Activated CD8-positive, alpha-beta memory T cell treated with anti-CD3 and anti-CD28 coated beads, Interleukin-2, amount 50 U/mL, for 48 hours (primary cell): ENCODE measurements at regions not wholly inside any gene's neighbourhood (a gene's known extent, or its start where the extent isn't known, plus 50 kb on each side); places are given as distances from the start of the nearest gene placed in this dataset.

ENCODE experiments used
- DNase-seq: peaks from one replicate; pipeline ENCODE4 v3.0.0-alpha.2; 2020

DNA sequence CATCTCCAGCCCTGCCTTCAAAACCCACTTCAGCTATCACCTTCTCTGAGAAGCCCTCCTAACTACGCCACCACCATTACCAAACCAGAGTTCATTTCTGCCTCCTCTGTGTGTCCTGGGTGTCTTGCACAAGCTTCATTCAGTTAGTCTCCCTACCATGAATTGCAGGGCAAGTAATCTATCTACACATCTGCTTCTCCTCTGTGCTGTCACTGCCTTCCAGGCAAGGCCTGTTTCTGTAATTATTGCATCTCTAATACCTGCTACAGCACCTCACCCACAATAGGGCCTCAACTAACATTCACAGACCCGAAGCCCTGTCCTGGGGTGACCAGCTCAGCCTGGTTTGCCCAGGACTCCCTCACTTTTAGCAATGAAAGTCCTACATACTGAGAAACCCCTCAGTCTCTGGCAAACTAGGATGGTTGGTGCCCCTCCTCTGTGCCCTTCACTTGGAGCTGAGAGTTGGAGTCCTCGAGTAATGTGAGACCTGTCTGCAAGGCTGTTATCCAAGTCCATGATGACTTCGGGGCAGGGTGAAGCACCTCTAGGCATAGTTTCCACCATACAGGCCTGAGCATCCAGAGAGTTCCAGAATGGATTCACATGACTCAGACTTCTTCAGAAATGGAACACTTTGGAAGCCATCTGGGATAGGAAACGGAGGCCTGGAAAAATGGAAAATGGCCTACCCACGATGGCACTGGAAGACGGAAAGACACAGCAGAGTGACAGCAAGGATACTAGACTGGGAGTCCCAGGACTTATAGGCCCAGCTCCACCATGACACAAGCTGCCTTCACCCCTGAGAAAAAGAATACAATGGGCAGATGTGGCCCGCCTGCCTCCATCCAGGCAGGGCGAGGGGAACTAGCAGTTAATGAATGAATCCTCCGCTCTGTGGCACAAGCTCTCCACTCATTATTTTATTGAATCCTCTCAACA is 269.3 kb downstream of the BUD13 start:
- DNase-seq, result no peak

DNA sequence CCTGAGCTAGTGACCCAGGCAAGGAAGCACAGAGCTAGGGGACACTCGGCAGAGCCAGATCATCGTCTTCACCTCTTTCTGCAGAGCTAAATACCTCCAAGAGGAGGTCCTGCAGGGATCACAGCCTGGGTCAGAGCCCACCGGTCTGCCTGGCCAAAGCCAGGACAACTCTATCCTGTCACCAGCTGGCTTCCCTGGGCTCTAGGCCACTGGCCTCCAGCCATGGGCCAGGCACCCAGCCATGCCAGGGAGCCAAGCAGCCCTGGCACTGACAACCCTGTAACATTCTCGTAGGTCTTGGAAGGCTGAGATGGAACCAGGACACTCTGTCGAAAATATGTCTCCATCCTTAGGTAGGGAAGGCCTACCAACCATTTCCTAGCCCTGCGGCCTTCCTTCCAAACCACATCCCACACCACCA is 270.1 kb downstream of the BUD13 start:
- DNase-seq, result no peak

DNA sequence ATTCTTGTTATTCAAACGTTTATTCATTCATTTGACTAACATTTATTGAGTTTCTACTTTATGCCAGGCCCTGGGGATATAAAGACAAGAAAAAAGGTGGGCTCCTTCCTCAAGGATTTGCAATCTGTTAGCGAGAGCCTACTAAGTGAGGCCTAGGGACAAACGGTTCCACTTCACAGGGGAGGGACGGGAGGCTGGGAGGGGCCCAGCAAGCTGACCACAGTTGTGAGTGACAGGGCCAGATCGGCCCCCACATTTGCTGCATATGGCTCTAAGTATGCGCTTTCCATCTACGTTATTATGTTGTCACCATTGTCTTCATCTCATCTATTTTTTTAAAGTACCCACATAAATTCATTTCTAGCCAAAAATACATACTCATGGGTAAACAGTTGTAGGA is 271.1 kb downstream of the BUD13 start:
- DNase-seq, result no peak

DNA sequence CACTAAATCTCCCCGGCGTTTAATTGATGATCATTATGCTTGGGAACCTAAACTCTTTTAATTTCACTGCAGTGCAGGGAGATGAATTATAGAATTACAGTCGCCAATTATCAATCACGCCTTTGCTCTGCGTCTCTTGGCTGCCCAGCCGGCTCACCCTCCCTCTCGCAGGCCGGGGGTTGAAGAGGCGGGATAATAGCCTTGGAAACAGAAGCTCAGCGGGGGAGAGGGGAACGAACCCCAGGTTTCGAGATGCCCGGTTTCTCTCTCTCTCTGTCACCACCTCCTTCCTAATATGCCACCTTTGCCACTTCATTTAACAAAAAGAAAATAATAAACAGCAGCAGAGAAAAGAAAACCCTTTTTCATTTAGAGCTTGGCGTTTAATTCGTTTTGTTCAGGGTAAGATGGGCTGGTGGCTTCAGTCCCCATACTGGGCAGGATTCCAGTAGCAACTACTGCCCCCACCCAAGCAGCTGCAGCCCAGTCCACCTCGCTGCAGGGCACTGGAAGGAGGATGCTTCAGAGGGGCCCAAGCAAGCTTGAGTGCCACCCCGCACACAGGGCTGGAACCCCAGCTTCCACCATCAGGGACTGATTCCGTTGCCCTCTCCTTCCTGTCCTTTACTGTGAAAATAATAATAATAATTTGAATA is 271.7 kb downstream of the BUD13 start:
- DNase-seq, result no peak

DNA sequence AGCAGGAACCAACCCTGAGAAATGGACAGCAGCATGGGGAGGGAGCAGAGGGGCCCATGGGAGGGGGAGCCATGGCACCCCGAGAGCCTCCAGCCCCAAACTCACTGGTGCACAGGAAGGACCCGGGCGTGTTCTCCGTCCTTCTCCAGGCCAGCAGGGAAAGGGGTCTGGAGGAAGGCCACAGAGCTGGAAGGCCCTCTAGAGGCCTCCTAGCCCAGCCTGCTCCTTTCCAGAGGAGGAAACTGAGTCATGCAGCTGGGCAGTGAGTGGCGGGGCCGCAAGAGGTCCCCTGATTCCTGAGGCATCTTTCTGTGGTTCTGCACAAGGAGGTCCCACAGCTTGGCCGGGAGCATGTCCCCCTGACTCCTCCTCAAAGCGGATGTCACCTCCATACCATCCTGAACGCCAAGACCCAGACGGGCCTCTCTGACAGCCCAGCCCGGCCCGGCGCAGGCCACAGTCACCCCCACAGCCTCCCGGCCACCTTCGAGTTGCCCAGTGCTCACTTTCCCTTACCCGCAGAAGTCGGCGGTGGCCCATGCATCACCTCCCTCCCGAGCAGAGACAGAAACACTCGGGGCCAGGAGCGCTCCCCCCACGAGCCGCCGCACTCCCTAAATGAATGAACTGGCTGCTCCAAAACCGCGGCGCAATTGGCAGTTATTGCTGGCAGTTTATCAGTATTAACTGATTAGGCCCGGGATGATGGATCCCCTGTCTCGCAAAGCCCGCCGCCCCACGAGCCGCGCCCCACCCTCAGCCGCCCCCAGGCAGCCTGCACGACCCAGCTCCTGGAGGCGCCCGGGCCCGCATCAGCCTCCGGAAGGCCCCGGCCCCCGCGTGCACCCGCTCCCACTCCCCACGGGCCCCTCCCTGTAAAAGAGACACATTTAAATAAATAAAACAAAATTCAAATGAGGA is 272.5 kb downstream of the BUD13 start:
- DNase-seq, result no peak

DNA sequence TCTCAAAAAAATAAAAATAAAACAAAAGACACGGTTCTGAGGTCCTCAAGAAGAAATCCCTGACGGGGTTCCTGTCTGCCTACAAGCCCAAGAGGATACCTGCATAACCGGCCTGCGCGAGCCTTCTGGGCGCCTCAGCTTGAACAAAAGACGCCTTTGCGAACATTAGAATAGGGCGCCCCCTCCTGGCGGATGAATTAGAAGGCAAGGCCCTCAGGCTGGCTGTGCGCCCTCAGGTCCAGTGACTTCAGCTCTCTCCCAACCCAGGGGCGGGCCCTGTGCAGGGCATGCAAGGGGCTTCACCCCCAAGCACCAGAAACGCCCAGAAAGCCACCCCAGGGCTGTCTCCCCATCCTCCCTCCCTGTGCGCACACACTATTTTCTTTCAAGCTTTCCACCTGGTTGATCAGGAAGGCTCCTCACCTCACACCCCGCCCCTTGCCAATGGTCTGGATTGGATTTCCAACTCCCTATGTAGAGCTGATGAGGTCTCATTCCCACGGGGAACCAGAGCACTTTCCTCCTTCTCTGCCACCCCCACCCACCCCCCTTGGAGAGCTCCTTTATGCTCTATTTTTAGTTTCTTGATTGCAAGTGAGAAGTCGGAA is 273.3 kb downstream of the BUD13 start:
- DNase-seq, result peak; percentile 91

DNA sequence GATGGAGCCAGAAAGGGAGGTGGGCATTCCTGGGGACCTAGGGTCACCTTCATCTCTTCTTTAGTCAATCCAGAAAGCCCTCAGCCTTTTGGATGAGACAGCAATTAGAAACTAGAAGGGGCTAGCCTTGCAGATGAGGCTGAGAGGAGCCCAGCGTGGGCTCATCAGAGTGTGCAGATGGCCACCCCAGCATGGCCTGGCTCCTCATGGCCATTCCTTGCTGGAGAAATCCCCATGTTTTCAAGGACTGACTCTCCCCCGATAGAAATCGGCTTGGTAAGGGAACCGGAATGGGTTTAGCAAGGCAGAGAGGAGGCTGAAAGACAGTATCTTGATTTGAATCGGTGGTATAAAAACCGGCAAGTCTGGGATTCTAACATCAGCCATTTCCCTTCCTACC is 274.6 kb downstream of the BUD13 start:
- DNase-seq, result no peak

DNA sequence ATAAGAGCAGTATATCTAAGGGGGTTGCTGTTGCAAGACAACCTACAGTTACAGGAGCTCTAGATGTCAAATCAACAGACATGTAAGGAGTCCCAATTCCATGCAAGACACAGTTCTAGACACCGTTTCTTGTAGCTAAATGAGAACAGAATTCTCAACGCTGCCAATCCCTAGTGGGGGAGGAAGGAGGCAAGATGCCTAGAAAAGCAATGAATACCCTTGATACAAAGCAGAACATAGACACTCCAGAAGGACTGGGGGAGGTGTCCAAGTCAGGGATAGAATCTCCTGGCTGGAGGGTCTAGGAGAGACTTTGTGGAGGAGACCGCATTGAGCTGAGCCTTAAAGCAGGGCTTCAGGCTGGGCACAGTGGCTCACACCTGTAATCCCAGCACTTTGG is 280.2 kb downstream of the BUD13 start:
- DNase-seq, result no peak

DNA sequence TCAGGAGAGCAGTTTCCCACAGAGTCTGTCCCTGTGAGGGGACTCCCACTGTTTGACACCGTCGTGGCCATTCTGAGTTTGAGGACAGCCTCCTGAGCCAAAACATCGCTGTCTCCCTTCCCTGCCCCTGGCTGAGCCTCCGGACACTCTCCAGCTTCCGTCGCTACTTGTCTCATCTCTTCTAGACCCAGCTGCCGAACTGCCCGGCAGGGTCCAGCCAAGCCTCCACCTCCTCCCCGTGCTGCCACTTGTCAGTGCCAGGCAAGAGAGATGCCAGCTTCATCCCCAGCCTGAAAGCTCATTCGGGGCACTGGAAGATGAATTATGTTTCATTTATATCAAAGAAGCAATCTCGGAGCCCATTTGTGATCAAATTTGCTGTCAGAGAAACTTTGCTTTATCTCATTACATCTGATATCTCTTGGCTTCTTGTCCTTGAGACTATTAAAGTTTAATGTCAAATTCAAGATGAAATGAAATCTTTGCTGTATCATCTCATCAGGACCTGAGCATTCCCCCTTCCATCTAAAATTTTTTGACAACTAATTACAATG is 283.9 kb downstream of the BUD13 start:
- no peak for DNase-seq

DNA sequence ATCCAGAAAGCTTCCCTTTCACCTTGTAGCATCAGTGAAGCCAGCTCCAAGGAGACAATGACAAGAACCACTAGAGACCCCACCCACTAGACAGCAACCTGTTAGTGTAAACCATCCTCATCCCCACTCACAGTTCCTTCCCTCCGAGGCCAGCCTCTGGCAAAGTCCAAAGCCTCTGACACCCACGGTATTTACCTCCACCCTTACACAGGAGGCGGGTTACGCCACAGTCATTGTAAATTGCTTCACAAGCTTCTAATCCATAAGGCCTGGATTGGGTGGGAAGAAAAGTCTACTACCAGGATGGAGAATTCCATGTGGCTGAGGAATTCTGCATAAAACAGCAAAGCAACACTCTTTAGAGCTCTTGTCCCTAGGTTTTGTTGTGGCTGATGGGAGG is 287.4 kb downstream of the BUD13 start:
- no peak for DNase-seq

DNA sequence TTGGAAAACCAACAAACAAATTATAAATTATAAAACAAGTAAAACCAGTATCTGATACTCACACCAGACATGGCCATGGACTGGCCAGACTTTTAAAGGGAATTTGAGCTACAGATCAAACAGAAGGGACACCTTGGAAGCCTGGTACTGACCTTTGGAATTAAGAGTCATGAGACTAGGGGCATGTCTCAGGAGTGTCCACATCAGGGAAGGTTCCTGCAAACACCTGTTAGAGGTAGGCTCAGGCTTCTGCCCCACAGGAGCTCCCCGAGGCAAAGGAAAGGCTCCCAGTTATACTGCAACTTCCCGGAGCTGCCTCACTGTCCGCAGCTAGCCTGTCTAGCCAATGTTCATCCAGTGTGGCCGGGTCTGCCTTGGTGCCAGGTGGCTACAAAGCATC is 290.1 kb downstream of the BUD13 start:
- DNase-seq, result no peak

DNA sequence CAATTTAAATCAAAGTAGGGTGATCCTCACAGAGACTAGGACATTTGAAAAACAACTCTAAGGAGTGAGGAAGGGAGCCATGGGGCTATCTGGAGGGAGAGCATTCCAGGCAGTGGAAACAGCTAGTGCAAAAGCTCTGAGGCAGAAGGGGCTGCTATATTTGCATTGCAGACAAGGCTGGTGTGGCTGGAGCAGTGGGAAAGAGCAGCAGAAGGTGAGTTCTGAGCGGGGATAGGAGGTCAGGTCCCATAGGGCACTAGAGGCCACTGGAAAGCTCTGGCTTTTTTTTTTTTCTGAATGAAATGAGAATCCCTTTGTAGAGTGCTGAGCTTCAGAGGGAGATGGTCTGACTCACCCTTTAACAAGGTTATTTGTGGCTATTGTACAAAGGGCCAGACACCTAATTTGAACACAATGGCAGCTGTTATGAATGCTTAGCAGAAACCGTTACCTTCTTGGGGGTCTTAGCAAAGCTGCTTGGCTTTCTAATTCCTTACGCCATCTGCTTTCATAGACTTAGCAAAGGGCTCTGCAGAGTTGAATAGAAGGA is 291.6 kb downstream of the BUD13 start:
- DNase-seq, result no peak

DNA sequence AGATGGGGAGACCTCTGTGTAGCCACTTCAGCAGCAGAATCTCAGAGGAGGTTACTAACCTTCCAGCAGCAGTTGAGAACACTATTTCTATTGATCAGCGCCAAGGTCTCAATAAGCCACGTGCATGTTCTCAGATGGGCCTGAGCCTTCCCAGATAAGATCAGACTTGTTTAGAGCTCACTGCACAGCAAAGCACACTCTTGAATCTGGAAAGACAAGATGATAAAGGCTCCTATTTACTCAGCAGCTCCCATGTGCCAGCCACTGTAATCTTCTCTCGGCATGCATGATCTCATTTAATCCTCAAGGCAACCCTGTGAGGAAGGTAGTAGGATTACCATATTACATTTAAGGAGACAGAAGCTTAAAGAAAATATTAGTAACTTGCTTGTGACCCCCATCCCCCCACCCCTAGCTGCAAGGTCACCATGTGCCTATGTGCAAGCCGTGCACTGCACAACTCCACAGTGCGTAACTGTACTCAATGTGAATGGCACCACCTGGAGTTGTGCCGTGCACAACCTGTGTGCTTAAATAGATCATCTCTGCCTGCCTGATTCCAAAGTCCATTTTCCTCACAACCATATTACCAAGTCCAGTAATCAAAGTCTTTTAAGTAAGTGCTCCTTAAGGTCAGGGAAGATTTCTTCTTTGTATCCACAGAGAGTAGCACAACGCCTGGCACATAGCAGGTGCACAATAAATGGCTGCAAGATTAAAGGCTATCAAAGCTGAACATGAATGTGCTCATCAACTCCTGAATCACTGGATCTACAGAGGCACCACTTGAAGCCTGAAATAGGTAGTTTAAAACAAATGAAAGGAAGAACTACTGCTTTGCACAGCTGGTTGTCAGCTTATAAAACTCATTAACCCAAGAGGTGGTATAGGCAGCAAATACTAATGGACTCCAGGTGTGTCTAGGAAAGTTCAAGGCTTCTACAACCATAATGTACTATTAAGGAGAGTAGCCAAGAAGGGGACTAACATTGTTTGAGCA is 293.8 kb downstream of the BUD13 start:
- no peak for DNase-seq

DNA sequence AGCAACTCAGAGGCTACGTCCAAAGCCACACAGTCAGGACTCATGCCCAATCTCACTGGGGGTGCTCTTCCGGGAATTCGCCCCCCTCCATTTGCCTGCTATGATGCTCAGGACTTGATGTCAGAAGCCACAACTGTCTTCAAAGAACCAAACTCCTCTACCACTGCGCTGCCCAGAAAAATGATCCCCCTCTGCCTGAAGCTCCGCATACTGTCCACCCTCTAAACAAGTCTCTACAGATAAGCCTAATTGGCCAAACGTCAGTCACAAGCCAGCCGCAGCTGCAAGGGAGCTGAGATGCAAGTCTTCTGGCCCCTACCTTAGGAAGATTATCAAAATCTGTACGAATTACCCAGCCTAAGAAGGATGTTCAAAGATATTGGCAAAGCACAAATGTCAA is 294.6 kb downstream of the BUD13 start:
- no peak for DNase-seq

DNA sequence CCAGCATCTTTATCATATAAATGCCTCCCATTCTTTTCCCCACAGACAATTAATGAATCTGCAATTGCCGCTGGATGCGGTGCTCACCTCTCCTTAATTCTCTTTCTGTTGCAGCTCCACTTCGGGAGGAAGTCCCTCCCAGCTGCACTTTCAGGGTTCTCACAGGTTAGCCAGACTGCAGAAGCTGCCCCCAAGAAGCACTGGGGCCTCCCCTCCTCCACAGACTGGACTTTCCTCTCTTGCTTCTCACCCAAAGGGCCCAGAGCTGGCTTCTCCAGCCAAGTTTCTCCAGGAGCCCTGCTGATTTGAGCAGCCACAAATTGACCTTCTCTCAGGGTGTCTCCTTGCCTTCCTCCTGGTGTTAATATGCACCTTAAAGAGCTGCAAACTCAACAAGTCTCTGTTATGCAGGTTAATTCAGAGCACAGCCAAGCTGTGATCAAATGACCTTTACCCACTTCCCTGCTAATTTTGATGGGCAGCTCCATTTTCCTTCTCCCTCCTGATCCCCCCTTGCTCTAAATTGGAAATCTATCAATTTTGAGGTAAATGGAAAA is 298.9 kb downstream of the BUD13 start:
- no peak for DNase-seq

DNA sequence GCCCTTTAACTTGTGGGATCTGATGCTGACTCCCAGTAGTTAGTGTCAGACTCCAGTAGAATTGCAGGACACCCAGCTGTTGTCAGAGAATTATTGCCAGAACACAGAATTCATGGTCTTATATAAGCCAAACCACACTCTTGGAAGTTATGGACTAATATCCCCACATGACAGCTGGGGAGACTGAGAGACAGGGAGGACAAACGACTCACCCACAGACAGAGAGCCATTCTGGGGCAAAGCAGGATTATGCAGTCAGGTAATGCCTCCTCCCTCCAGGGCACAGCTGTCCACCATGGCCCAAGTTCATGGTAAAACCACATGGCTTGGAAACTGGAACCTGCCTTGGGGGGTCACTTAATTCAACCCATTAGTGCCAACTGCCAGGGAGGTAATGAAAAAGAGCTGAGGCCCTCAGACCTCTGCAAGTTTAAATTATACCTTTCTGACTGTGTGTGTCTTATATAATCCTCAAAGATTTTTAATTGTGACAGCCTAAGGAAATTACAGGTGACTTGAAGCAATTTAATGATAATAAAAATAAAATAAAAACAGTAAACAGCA is 299.5 kb downstream of the BUD13 start:
- no peak for DNase-seq

DNA sequence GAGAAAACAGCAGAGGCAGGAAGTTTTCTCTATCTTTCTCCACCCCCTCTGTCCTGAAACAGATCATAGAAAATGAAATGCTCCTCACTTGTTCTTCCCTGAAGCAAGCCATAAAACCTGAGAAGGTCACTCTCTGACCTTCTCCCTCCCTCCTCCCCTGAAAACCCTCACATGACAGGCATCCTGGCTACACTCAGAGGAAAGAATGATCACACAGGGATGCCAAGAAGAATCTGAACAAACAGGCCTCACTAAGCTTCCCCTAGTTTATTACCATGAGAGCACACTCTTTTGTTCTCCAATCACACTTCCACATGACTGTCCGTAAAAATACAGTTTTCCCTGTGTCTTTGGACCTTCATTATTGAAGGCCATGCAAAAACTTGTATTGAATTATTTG is 300.1 kb downstream of the BUD13 start:
- no peak for DNase-seq

DNA sequence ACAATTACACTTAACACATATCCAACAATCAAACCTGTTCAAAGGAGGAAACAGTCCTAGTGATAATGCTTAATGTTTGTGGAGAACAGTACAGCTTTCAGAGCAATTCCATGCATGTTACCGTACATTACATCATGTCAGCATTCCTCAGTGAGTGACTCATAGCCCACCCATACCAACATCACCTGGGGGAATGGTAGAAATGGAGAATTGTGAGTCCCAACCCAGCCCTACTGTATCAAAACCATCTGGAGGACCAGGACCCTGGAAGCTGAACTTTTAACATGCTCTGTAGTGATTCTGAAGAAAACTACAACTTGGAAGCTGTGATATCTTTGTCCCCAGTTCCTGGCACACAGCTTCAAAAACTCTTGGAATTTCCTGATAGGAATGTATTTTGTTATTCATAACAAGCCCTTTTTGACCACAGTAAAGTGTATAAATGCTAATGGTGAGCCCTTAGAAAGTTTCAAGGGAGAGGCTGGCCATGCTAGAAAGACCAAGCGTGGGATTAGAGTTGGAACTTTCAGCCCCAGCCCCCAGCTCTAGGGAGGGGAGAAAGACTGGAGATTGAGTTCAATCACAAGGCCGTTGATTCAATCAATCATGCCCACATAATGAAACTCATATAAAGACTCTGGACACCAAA is 301.1 kb downstream of the BUD13 start:
- DNase-seq, result no peak

DNA sequence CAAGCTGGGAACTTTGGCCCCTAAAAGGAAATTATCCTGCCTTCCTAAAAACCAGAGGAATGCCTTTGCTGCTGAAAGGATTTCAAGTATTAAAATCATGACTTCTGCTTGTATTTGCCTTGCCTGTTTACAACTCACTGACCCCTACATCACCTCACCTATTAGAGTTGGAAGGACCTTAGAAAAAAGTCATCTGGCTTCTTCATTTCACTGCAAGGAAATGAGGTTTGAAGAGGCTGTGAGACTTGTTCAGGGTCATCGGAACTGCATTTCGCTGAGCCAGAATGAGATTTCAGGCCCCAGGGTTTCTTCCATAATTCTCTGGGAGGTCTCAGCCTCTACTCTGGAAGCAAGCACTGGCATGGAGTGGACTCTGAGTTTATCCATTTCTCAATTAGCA is 304.1 kb downstream of the BUD13 start:
- no peak for DNase-seq

DNA sequence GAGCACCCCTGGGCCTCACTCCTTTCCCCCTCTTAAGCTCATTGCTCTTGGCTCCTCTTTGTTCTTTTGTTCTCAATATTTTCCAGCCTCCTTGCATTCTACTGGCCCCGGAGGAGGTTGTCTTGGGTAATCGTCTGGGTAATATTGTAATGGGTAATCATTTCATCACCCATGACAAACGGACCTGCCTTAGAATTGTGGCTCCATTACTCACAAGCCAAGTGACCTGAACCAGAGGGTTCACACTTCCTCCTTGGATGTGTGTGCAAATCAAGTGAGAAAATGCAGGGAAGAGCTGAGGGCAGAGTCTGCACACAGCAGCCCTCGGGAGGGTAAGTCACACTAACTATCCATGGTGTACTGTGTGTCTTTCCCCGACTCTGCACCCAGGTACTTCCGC is 305.0 kb downstream of the BUD13 start:
- DNase-seq, result no peak
